A549 (cell line): ENCODE measurements at regions not wholly inside any gene's neighbourhood (a gene's known extent, or its start where the extent isn't known, plus 50 kb on each side); places are given as distances from the start of the nearest gene placed in this dataset.

Source experiments
- CHD4 ChIP-seq: fragments of 200-600 bp; sonication (generic); IDR thresholded peaks from 2 replicates; pipeline ENCODE4 v1.6.1; 2016; ENCODE audit warnings: antibody characterized with exemption, mild to moderate bottlenecking, borderline replicate concordance
- EP300 ChIP-seq, 2 experiments: fragments of >200 bp; sonication (Bioruptor Twin); formaldehyde crosslinking; IDR thresholded peaks; 2 replicates in 1 of 2; 3 replicates in 1 of 2; pipeline ENCODE4 v1.6.1; 2016 to 2017
- FOSL2 ChIP-seq, 2 experiments: fragments of 450-650 bp in 1 of 2; fragments of >200 bp in 1 of 2; sonication (Bioruptor Twin) in 1 of 2; formaldehyde crosslinking; IDR thresholded peaks; 2 replicates each; pipeline versions ENCODE4 v1.5.0 to v1.6.1; 2016 to 2020; ENCODE audit warnings: mild to moderate bottlenecking in 1 of 2, moderate library complexity in 1 of 2
- KDM1A ChIP-seq: fragments of 200-600 bp; sonication (generic); IDR thresholded peaks from 2 replicates; pipeline ENCODE4 v1.6.1; 2016; ENCODE audit warnings: low read depth, mild to moderate bottlenecking
- RAD21 ChIP-seq, 2 experiments: fragments of >200 bp in 1 of 2; sonication (Bioruptor Twin) in 1 of 2; formaldehyde crosslinking in 1 of 2; IDR thresholded peaks in 1 of 2; conservative IDR thresholded peaks in 1 of 2; 2 replicates in 1 of 2; 3 replicates in 1 of 2; pipeline ENCODE4 v1.6.1; 2012 to 2018; ENCODE audit warnings: inconsistent platforms in 1 of 2
- TF ChIP-seq, protein P1 (sequence below): fragments of >200 bp; sonication (Bioruptor Twin); formaldehyde crosslinking; IDR thresholded peaks from 3 replicates; pipeline ENCODE4 v1.5.1; 2016
- TF ChIP-seq, protein P2 (sequence below): fragments of 250-450 bp; sonication (Bioruptor Pico); IDR thresholded peaks from 2 replicates; pipeline ENCODE4 v1.5.0; 2021; ENCODE audit warnings: mild to moderate bottlenecking, moderate library complexity, borderline replicate concordance
- TF ChIP-seq, protein P3 (sequence below): fragments of >200 bp; sonication (Bioruptor Twin); formaldehyde crosslinking; IDR thresholded peaks from 2 replicates; pipeline ENCODE4 v1.6.1; 2016

DNA sequence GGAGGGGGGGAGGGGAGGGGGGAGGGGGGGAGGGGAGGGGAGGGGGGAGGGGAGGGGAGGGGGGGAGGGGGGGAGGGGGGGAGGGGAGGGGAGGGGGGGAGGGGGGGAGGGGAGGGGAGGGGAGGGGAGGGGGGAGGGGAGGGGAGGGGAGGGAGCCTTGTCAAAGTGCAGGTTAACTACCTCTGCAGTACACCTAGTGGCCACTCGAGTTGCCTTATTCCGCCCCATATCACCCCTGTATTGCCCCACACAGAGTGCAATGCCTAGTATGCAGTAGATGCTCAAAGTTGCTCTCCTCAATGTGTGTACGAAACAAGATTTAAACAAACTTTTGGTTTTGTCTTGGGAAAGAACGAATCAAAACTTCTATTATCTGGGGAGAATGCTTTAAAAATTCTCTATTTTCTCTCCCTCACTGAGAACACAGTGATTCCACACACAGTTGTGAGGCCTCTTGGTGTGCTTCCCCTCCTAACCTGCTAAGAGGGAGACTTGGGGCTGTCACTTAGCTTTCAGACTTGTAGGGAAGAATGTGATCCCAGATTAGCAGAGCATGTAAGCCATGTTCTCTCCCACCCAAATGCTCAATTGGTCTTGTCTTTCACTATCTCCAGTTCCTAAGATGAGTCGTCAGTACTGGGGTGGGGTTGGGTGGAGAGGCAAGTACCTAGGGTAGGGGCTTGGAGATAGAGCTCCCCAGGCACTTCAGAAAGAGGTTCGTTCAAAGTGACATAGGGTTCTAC lies 79.7 kb upstream of the MAP10 start:
- TF ChIP-seq, protein P1, sequence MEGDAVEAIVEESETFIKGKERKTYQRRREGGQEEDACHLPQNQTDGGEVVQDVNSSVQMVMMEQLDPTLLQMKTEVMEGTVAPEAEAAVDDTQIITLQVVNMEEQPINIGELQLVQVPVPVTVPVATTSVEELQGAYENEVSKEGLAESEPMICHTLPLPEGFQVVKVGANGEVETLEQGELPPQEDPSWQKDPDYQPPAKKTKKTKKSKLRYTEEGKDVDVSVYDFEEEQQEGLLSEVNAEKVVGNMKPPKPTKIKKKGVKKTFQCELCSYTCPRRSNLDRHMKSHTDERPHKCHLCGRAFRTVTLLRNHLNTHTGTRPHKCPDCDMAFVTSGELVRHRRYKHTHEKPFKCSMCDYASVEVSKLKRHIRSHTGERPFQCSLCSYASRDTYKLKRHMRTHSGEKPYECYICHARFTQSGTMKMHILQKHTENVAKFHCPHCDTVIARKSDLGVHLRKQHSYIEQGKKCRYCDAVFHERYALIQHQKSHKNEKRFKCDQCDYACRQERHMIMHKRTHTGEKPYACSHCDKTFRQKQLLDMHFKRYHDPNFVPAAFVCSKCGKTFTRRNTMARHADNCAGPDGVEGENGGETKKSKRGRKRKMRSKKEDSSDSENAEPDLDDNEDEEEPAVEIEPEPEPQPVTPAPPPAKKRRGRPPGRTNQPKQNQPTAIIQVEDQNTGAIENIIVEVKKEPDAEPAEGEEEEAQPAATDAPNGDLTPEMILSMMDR: no peak
- TF ChIP-seq EP300 (IDR thresholded peaks at IDR 0.05): no peak
- TF ChIP-seq, protein P2, sequence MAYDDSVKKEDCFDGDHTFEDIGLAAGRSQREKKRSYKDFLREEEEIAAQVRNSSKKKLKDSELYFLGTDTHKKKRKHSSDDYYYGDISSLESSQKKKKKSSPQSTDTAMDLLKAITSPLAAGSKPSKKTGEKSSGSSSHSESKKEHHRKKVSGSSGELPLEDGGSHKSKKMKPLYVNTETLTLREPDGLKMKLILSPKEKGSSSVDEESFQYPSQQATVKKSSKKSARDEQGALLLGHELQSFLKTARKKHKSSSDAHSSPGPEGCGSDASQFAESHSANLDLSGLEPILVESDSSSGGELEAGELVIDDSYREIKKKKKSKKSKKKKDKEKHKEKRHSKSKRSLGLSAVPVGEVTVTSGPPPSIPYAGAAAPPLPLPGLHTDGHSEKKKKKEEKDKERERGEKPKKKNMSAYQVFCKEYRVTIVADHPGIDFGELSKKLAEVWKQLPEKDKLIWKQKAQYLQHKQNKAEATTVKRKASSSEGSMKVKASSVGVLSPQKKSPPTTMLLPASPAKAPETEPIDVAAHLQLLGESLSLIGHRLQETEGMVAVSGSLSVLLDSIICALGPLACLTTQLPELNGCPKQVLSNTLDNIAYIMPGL: no peak
- TF ChIP-seq RAD21 (conservative IDR thresholded peaks at IDR 0.05 in 1 of 2, IDR thresholded peaks at IDR 0.05 in 1 of 2): no peak
- TF ChIP-seq KDM1A: no peak
- TF ChIP-seq, protein P3, sequence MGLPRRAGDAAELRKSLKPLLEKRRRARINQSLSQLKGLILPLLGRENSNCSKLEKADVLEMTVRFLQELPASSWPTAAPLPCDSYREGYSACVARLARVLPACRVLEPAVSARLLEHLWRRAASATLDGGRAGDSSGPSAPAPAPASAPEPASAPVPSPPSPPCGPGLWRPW: no peak
- TF ChIP-seq CHD4: no peak
- TF ChIP-seq FOSL2 (IDR thresholded peaks at IDR 0.05): no peak
- no peak for TF ChIP-seq FOSL2 (CRISPR knock-in tag; IDR thresholded peaks at IDR 0.05)
